Testis (tissue), 2 donors: ENCODE measurements at regions not wholly inside any gene's neighbourhood (a gene's known extent, or its start where the extent isn't known, plus 50 kb on each side); places are given as distances from the start of the nearest gene placed in this dataset.

Experiments
- CTCF ChIP-seq, 3 experiments: fragments of 450-650 bp in 2 of 3; fragments of 200-600 bp in 1 of 3; sonication (generic) in 1 of 3; IDR thresholded peaks; one replicate each; pipeline ENCODE4 v1.5.1; 2016 to 2019; ENCODE audit warnings: antibody characterized with exemption in 3 of 3, mild to moderate bottlenecking in 2 of 3, moderate library complexity in 1 of 3
- POLR2A ChIP-seq: fragments of 450-650 bp; IDR thresholded peaks from one replicate; pipeline ENCODE4 v1.6.1; 2017; ENCODE audit warnings: antibody characterized with exemption, mild to moderate bottlenecking, moderate library complexity

- TF ChIP-seq CTCF (IDR thresholded peaks at IDR 0.05) = no peak
- no peak for TF ChIP-seq POLR2A
These were observed 70.3 kb downstream of the ARL4C start for GRCh38 chr2:234426616-234427015.
